Ovary (tissue), 7 donors: ENCODE measurements at regions not wholly inside any gene's neighbourhood (a gene's known extent, or its start where the extent isn't known, plus 50 kb on each side); places are given as distances from the start of the nearest gene placed in this dataset.

ENCODE experiments used
- DNase-seq, 5 donors: peaks; one replicate each; pipeline ENCODE4 v3.0.0-alpha.2; 2019 to 2020
- H3K27ac ChIP-seq, 2 donors: fragments of 200-600 bp; one replicate each; pipeline versions ENCODE4 v1.5.1 to v1.8.0; 2019 to 2022
- H3K27me3 ChIP-seq: fragments of 200-600 bp; one replicate; pipeline ENCODE4 v1.8.0; 2022
- H3K36me3 ChIP-seq: fragments of 200-600 bp; sonication (generic); one replicate; pipeline ENCODE4 v1.5.1; 2019
- H3K4me1 ChIP-seq: one replicate; pipeline ENCODE4 v1.8.1; 2013; ENCODE audit warnings: mild to moderate bottlenecking, moderate library complexity; ENCODE audit not compliant: insufficient read depth
- H3K4me3 ChIP-seq: fragments of 200-600 bp; sonication (generic); one replicate; pipeline ENCODE4 v1.5.1; 2017
- H3K9me3 ChIP-seq, 2 donors: fragments of 200-600 bp in 1 of 2; sonication (generic) in 1 of 2; one replicate each; pipeline versions ENCODE4 v1.5.1 to v1.8.1; 2013 to 2019; ENCODE audit warnings: mild to moderate bottlenecking in 1 of 2, moderate library complexity in 1 of 2
- EP300 ChIP-seq: sonication (generic); formaldehyde crosslinking; IDR thresholded peaks from one replicate; pipeline ENCODE4 v1.6.1; 2017; ENCODE audit warnings: antibody characterized with exemption
- POLR2A ChIP-seq: fragments of 450-650 bp; IDR thresholded peaks from one replicate; pipeline ENCODE4 v1.6.1; 2017; ENCODE audit warnings: antibody characterized with exemption, mild to moderate bottlenecking, moderate library complexity
- WGBS, 3 donors: extraction: QIAGEN DNeasy Blood & Tissue Kit in 1 of 3; methylation state at CpG; one replicate each; pipeline versions ENCODE4 v1.1.5 to v1.1.7; 2013 to 2017; 5-methylcytosine and 5-hydroxymethylcytosine counted together
- intact Hi-C, 4 donors: fragments of 100-400 bp; cut with DNase I; formaldehyde crosslinking; loops; one replicate each; pipeline versions ENCODE4 v1.11.0 to v1.15.1; 2022 to 2023
- TF ChIP-seq, protein P1 (sequence below), 3 donors: fragments of 450-650 bp in 2 of 3; fragments of 200-600 bp in 1 of 3; IDR thresholded peaks; one replicate each; pipeline versions ENCODE4 v1.5.1 to v1.8.0; 2016 to 2022; ENCODE audit warnings: antibody characterized with exemption in 3 of 3, mild to moderate bottlenecking in 1 of 3
- donor health status: DM: no; HTN: no; CAD: no; lungs with moderate emphysema.
- donor health status: DM: no; HTN: no; CAD: no.
- donor health status: Bipolar disorder and iron deficiency.
- donor health status: DM: no; HTN: no; CAD: no.
- donor health status: DM: yes; HTN: yes; CAD: no.

GRCh38 chr7:54014765-54015164, 527.4 kb upstream of the VSTM2A start:
- no peak for TF ChIP-seq POLR2A
- no peak for TF ChIP-seq EP300
- TF ChIP-seq, protein P1, sequence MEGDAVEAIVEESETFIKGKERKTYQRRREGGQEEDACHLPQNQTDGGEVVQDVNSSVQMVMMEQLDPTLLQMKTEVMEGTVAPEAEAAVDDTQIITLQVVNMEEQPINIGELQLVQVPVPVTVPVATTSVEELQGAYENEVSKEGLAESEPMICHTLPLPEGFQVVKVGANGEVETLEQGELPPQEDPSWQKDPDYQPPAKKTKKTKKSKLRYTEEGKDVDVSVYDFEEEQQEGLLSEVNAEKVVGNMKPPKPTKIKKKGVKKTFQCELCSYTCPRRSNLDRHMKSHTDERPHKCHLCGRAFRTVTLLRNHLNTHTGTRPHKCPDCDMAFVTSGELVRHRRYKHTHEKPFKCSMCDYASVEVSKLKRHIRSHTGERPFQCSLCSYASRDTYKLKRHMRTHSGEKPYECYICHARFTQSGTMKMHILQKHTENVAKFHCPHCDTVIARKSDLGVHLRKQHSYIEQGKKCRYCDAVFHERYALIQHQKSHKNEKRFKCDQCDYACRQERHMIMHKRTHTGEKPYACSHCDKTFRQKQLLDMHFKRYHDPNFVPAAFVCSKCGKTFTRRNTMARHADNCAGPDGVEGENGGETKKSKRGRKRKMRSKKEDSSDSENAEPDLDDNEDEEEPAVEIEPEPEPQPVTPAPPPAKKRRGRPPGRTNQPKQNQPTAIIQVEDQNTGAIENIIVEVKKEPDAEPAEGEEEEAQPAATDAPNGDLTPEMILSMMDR (IDR thresholded peaks at IDR 0.05): no peak
- intact Hi-C loops: no loop called here
- no peak for DNase-seq
- H3K27me3 ChIP-seq: no peaks in the 10 kb centered on the region
- H3K4me3 ChIP-seq: no peak overlapping the region
- H3K9me3 ChIP-seq: no peaks in the 10 kb centered on the region
- H3K4me1 ChIP-seq: no peaks in the 10 kb centered on the region
- no peaks in the 10 kb centered on the region for H3K36me3 ChIP-seq
- 53 to 71% (median 63%) methylated on average over 2 of the region's 2 CpGs for WGBS, 3 donors
- no peak overlapping the region for H3K27ac ChIP-seq

- Histone ChIP-seq H3K36me3 (no peaks in the 10 kb centered on the region), H3K9me3 (no peaks in the 10 kb centered on the region), H3K27ac (no peak overlapping the region), H3K4me1 (no peaks in the 10 kb centered on the region), H3K4me3 (no peak overlapping the region), H3K27me3 (no peaks in the 10 kb centered on the region)
- DNase-seq: no peak
- intact Hi-C loops: no loop called here
- TF ChIP-seq EP300: no peak
- TF ChIP-seq, protein P1 (IDR thresholded peaks at IDR 0.05): no peak
- 49 to 80% (median 65%) methylated on average over 2 of the region's 2 CpGs for WGBS, 3 donors
These were observed 526.9 kb upstream of the VSTM2A start for GRCh38 chr7:54015251-54015650.

DNA sequence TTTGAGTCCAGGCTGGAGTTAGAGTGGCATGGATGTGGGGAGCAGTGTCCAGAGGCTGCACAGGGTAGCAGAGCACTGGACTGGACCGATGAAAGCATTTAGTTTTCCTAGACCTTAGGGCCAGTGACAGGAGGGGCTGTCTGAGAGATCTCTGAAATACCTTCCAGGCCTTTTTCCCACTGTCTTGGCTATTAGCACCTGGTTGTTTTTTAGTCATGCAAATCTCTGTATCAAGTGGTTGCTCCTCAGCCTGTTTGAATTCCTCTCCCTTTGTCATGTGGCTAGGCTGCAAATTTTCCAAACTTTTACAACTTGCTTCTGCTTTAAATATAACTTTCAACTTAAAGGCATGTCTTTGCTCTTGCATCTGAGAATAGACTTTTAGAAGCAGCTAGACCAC, 504.3 kb upstream of the VSTM2A start:
- DNase-seq: no peak
- Histone ChIP-seq H3K27me3 (no peaks in the 10 kb centered on the region), H3K4me3 (no peak overlapping the region), H3K36me3 (no peaks in the 10 kb centered on the region), H3K4me1 (no peaks in the 10 kb centered on the region), H3K9me3 (no peaks in the 10 kb centered on the region), H3K27ac (no peak overlapping the region)
- intact Hi-C loops: no loop called here
- TF ChIP-seq POLR2A (no peak), EP300 (no peak)
- TF ChIP-seq, protein P1 (IDR thresholded peaks at IDR 0.05): no peak
- 72 to 83% (median 79%) methylated on average over 1 of the region's 1 CpG for WGBS, 3 donors

DNA sequence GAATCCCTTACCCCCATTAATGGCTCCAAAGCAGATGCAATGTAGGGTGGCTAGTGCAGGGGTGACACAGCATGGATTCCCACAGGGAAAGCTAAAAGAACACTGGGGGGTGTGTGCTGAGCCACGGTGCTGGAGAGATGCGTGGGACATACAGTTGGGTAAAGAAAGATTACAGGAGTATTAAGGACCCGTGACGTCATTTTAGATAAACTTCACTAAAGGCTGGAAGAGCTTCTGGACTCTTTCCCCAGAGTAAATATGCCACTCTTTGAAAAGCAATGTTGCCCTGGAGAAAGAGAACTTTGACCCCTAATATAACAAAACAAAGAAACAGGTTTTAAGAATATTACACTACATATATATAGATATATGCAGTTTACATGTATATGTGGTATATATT, 481.5 kb upstream of the VSTM2A start:
- H3K4me1 ChIP-seq: no peaks in the 10 kb centered on the region
- intact Hi-C loops: no loop called here
- H3K27ac ChIP-seq: no peak overlapping the region
- no peak for TF ChIP-seq POLR2A
- TF ChIP-seq, protein P1 (IDR thresholded peaks at IDR 0.05): no peak
- no peak for TF ChIP-seq EP300
- H3K9me3 ChIP-seq: no peaks in the 10 kb centered on the region
- H3K4me3 ChIP-seq: no peak overlapping the region
- 64 to 77% (median 74%) methylated on average over 4 of the region's 4 CpGs for WGBS, 3 donors
- H3K27me3 ChIP-seq: no peaks in the 10 kb centered on the region
- no peaks in the 10 kb centered on the region for H3K36me3 ChIP-seq
- DNase-seq: no peak

DNA sequence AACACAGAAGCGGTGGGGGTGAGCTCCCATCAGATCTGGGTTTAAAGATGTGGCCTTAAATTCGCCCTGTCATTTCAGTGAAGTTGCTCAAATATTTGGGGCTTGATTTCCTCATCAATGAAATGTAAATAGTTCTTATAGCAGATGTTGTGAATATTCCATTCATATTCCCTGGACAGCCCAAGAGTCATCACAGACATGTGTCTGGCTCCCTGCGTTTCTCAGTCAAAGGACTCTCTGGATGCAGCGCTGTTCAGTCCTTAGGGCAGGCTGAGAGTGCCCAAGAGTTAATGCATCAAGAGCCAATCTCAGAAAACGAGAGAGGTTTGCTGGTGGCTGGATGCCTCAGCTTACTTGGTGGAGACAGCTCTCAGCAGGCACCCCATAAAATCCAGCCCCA, 475.5 kb upstream of the VSTM2A start:
- Histone ChIP-seq H3K27ac (no peak overlapping the region), H3K36me3 (no peaks in the 10 kb centered on the region), H3K4me1 (no peaks in the 10 kb centered on the region), H3K27me3 (no peaks in the 10 kb centered on the region), H3K9me3 (no peaks in the 10 kb centered on the region), H3K4me3 (no peak overlapping the region)
- intact Hi-C loops: no loop called here
- no peak for TF ChIP-seq POLR2A
- TF ChIP-seq EP300: no peak
- TF ChIP-seq, protein P1 (IDR thresholded peaks at IDR 0.05): no peak
- WGBS, 3 donors: 71 to 80% (median 78%) methylated on average over 5 of the region's 5 CpGs
- DNase-seq: no peak
